Tibial artery (tissue), 4 donors: ENCODE measurements at regions not wholly inside any gene's neighbourhood (a gene's known extent, or its start where the extent isn't known, plus 50 kb on each side); places are given as distances from the start of the nearest gene placed in this dataset.
"Not testable (repeated sequence)": the region's sequence is repeated elsewhere in the genome, so short reads cannot be mapped to it uniquely, and the experiment has no call there.

Experiments used
- DNase-seq, 2 donors: peaks; one replicate each; pipeline ENCODE4 v3.0.0-alpha.2; 2019
- H3K27ac ChIP-seq, 2 donors: fragments of 200-600 bp; sonication (generic) in 1 of 2; 1 replicate in 1 of 2; 2 replicates in 1 of 2; pipeline ENCODE4 v1.5.1; 2018 to 2019; ENCODE audit warnings: mild to moderate bottlenecking in 1 of 2
- H3K27me3 ChIP-seq, 2 donors: fragments of 200-600 bp; sonication (generic) in 1 of 2; one replicate each; pipeline versions ENCODE4 v1.5.1 to v1.6.0; 2016 to 2019
- H3K36me3 ChIP-seq, 3 donors: fragments of 200-600 bp; sonication (generic) in 2 of 3; one replicate each; pipeline ENCODE4 v1.5.1; 2016 to 2019; ENCODE audit warnings: mild to moderate bottlenecking in 2 of 3
- H3K4me1 ChIP-seq, 4 donors: fragments of 200-600 bp; sonication (generic) in 2 of 4; 1 replicate in 3 of 4; 2 replicates in 1 of 4; pipeline ENCODE4 v1.5.1; 2016 to 2019
- H3K4me3 ChIP-seq, 2 donors: fragments of 200-600 bp; sonication (generic) in 1 of 2; 1 replicate in 1 of 2; 2 replicates in 1 of 2; pipeline ENCODE4 v1.5.1; 2018 to 2019; ENCODE audit warnings: mild to moderate bottlenecking in 2 of 2
- H3K9me3 ChIP-seq, 3 donors: fragments of 200-600 bp; sonication (generic) in 1 of 3; one replicate each; pipeline ENCODE4 v1.5.1; 2016 to 2019
- CTCF ChIP-seq, 2 experiments: fragments of 200-600 bp in 1 of 2; fragments of 450-650 bp in 1 of 2; IDR thresholded peaks; one replicate each; pipeline ENCODE4 v1.5.1; 2017 to 2019; ENCODE audit warnings: antibody characterized with exemption in 2 of 2, mild to moderate bottlenecking in 1 of 2, moderate library complexity in 1 of 2
- intact Hi-C: fragments of 100-400 bp; cut with DNase I; formaldehyde crosslinking; loops from one replicate; pipeline ENCODE4 v1.15.0; 2023; ENCODE audit warnings: low total_unique reads

GRCh38 chr9:74044844-74045243 lies 452.3 kb upstream of the RORB start:
- no peak for DNase-seq
- Histone ChIP-seq H3K4me3 (no peak overlapping the region), H3K36me3 (no peaks in the 10 kb centered on the region), H3K9me3 (no peaks in the 10 kb centered on the region), H3K27ac (no peak overlapping the region), H3K4me1 (no peaks in the 10 kb centered on the region), H3K27me3 (no peaks in the 10 kb centered on the region)
- no peak for TF ChIP-seq CTCF (IDR thresholded peaks at IDR 0.05)
- intact Hi-C loops = no loop called here

GRCh38 chr9:74056023-74056422 lies 441.1 kb upstream of the RORB start:
- TF ChIP-seq CTCF (IDR thresholded peaks at IDR 0.05) = no peak
- Histone ChIP-seq H3K9me3 (peaks cover 0 to 8% (median 0%) of the 10 kb centered on the region in 3 donors), H3K4me3 (no peak overlapping the region), H3K27ac (no peak overlapping the region), H3K27me3 (no peaks in the 10 kb centered on the region), H3K36me3 (no peaks in the 10 kb centered on the region), H3K4me1 (no peaks in the 10 kb centered on the region)
- no peak for DNase-seq
- intact Hi-C loops = no loop called here

GRCh38 chr9:74057051-74057450 lies 440.1 kb upstream of the RORB start:
- H3K27me3 ChIP-seq, H3K4me3 ChIP-seq, intact Hi-C loops, H3K27ac ChIP-seq, H3K9me3 ChIP-seq, H3K36me3 ChIP-seq, H3K4me1 ChIP-seq, DNase-seq: not testable (repeated sequence)

- Histone ChIP-seq H3K9me3 (no peaks in the 10 kb centered on the region), H3K36me3 (no peaks in the 10 kb centered on the region), H3K27ac (no peak overlapping the region), H3K4me3 (no peak overlapping the region), H3K27me3 (no peaks in the 10 kb centered on the region), H3K4me1 (no peaks in the 10 kb centered on the region)
- no peak for DNase-seq
- no peak for TF ChIP-seq CTCF (IDR thresholded peaks at IDR 0.05)
- intact Hi-C loops = no loop called here
Measured at GRCh38 chr9:74064702-74065101, 432.4 kb upstream of the RORB start.

DNA sequence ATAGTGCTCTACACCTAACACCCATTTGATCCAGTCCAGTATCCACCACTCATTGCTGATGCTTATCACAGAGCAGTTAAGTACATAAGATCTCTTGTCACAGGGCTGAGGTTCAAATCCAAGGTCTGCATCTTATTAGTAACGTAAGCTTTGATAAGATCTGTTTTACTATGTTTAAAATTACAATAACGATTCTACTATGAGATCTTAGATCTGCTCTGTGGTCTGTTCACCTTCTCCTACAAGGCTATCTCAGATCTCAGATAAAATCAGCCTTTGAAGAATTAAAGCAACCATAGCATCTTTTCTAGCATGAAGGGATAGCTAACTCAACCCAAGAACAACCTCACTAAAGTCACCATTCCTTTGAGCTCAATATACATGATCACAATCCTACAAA lies 431.0 kb upstream of the RORB start:
- Histone ChIP-seq H3K4me3 (no peak overlapping the region), H3K4me1 (no peaks in the 10 kb centered on the region), H3K27me3 (no peaks in the 10 kb centered on the region), H3K27ac (no peak overlapping the region), H3K36me3 (no peaks in the 10 kb centered on the region), H3K9me3 (no peaks in the 10 kb centered on the region)
- intact Hi-C loops = no loop called here
- no peak for DNase-seq
- no peak for TF ChIP-seq CTCF (IDR thresholded peaks at IDR 0.05)

- H3K27me3 ChIP-seq = no peaks in the 10 kb centered on the region
- no peak overlapping the region for H3K27ac ChIP-seq
- DNase-seq = no peak
- no peak overlapping the region for H3K4me3 ChIP-seq
- H3K36me3 ChIP-seq = no peaks in the 10 kb centered on the region
- H3K9me3 ChIP-seq = no peaks in the 10 kb centered on the region
- H3K4me1 ChIP-seq = no peaks in the 10 kb centered on the region
- intact Hi-C loops = no loop called here
- TF ChIP-seq CTCF (IDR thresholded peaks at IDR 0.05) = no peak
Measured at GRCh38 chr9:74066605-74067004, 430.5 kb upstream of the RORB start.
